IPS-15b (cell line): ENCODE measurements at regions not wholly inside any gene's neighbourhood (a gene's known extent, or its start where the extent isn't known, plus 50 kb on each side); places are given as distances from the start of the nearest gene placed in this dataset.
"Not testable (repeated sequence)": the region's sequence is repeated elsewhere in the genome, so short reads cannot be mapped to it uniquely, and the experiment has no call there.

ENCODE experiments used
- H3K27me3 ChIP-seq: one replicate; pipeline ENCODE4 v1.6.1; 2013; ENCODE audit warnings: low read length; ENCODE audit not compliant: control insufficient read depth, insufficient read depth
- H3K36me3 ChIP-seq: one replicate; pipeline ENCODE4 v1.6.1; 2013; ENCODE audit warnings: low read length; ENCODE audit not compliant: control insufficient read depth, insufficient read depth
- H3K4me1 ChIP-seq: one replicate; pipeline ENCODE4 v1.6.1; 2013; ENCODE audit warnings: mild to moderate bottlenecking, low read length; ENCODE audit not compliant: control insufficient read depth, insufficient read depth
- H3K4me3 ChIP-seq: one replicate; pipeline ENCODE4 v1.5.1; 2013; ENCODE audit warnings: low read depth, low read length
- H3K9ac ChIP-seq: one replicate; pipeline ENCODE4 v1.6.1; 2013; ENCODE audit warnings: low read depth, mild to moderate bottlenecking, low read length
- H3K9me3 ChIP-seq: one replicate; pipeline ENCODE4 v1.6.1; 2013; ENCODE audit warnings: mild to moderate bottlenecking, low read length; ENCODE audit not compliant: control insufficient read depth, insufficient read depth

- H3K9me3 ChIP-seq, H3K36me3 ChIP-seq, H3K4me3 ChIP-seq, H3K9ac ChIP-seq: not testable (repeated sequence)
- H3K4me1 ChIP-seq = peaks cover 20% of the 10 kb centered on the region
- peaks cover 20% of the 10 kb centered on the region for H3K27me3 ChIP-seq
Measured at GRCh38 chr22:26773054-26773453, 115.7 kb downstream of the MIAT start.

GRCh38 chr22:26775394-26775793, 118.0 kb downstream of the MIAT start:
- Histone ChIP-seq H3K9me3 (no peaks in the 10 kb centered on the region), H3K27me3 (peaks cover 28% of the 10 kb centered on the region), H3K4me3 (no peak overlapping the region), H3K36me3 (no peaks in the 10 kb centered on the region), H3K4me1 (peaks cover 31% of the 10 kb centered on the region), H3K9ac (no peak overlapping the region)

DNA sequence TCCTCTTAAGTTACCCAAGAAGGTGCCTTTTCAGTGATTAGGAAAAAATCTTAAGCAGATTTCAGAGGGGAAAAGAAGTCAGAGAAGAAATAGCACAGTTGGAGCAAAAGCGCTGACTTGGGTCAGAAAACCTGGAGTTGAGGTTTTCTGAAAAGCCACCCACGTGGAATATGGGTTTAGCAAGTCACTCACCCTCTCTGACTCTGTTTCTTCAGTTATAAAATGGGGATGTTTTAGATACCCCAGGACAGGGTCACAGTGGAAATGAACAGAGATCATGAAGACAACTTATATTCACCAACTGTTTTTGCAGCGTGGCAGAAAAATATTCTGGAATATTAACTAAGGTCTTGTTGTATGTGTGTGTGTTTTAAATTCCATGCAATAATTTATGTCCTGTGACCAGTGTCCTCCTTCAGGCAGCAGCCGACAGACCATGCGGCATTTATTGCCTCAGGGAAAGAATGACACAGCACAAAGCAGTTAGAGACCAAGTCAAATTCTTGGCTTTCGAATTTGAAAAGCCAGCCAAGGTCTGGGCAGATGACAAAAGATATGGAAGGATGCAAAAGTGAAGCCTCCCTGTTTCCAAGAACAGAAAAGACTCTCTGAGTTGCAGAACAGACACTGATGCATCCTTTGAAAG, 119.9 kb downstream of the MIAT start:
- H3K4me3 ChIP-seq = no peak overlapping the region
- no peaks in the 10 kb centered on the region for H3K36me3 ChIP-seq
- no peak overlapping the region for H3K9ac ChIP-seq
- peaks cover 28% of the 10 kb centered on the region for H3K27me3 ChIP-seq
- peaks cover 28% of the 10 kb centered on the region for H3K4me1 ChIP-seq
- H3K9me3 ChIP-seq = no peaks in the 10 kb centered on the region

GRCh38 chr22:26778372-26778771, 121.0 kb downstream of the MIAT start:
- H3K27me3 ChIP-seq = peaks cover 39% of the 10 kb centered on the region
- no peak overlapping the region for H3K9ac ChIP-seq
- H3K4me1 ChIP-seq = peaks cover 29% of the 10 kb centered on the region
- no peaks in the 10 kb centered on the region for H3K36me3 ChIP-seq
- H3K9me3 ChIP-seq = no peaks in the 10 kb centered on the region
- no peak overlapping the region for H3K4me3 ChIP-seq

- peaks cover 38% of the 10 kb centered on the region for H3K27me3 ChIP-seq
- H3K9ac ChIP-seq = no peak overlapping the region
- peaks cover 33% of the 10 kb centered on the region for H3K4me1 ChIP-seq
- no peak overlapping the region for H3K4me3 ChIP-seq
- no peaks in the 10 kb centered on the region for H3K9me3 ChIP-seq
- H3K36me3 ChIP-seq = no peaks in the 10 kb centered on the region
Measured at GRCh38 chr22:26779108-26779507, 121.7 kb downstream of the MIAT start.

DNA sequence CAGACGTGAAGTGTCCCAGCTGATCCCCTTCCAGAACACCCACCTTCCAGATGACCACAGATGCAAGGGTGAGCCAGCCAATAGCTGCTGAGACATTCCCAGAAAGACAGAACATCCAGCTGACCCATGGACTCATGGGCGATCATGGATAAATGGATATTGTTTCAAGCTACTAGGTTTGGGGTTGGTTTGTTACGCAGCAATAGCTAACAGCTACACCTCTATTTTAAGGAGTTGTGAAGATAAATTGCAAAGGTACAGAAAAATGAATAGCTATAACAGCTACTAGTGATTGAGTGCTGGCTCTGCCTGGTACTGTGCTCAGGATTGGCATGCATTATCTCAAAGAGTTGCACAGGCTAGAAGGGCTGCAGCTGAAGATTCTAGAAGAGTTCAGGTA, 122.5 kb downstream of the MIAT start:
- no peaks in the 10 kb centered on the region for H3K9me3 ChIP-seq

DNA sequence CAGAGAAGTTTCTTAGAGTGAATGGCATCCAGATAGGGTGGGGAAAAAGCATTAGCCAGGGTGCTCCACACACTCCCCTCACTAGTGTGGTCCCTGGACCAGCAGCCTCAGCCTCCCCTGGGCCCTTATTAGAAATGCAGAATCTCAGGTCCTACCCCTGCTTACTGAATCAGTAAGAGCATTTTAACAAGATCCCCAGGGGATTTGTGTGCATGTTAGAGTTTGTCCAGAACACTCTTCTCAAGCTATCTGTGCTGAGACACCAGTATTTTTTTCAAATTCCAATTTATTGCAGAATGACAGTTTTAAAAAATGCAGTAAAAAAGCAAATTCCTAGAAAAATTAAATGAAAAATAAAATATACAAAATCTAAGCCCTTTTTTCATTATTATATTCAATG, 123.1 kb downstream of the MIAT start:
- Histone ChIP-seq H3K4me3 (no peak overlapping the region), H3K4me1 (peaks cover 39% of the 10 kb centered on the region), H3K9me3 (no peaks in the 10 kb centered on the region), H3K9ac (no peak overlapping the region), H3K36me3 (no peaks in the 10 kb centered on the region), H3K27me3 (peaks cover 33% of the 10 kb centered on the region)

More for the DNA sequence above, 122.5 kb downstream of the MIAT start:
- Histone ChIP-seq H3K9ac (no peak overlapping the region), H3K27me3 (peaks cover 34% of the 10 kb centered on the region), H3K36me3 (no peaks in the 10 kb centered on the region), H3K4me1 (peaks cover 37% of the 10 kb centered on the region), H3K4me3 (no peak overlapping the region)

DNA sequence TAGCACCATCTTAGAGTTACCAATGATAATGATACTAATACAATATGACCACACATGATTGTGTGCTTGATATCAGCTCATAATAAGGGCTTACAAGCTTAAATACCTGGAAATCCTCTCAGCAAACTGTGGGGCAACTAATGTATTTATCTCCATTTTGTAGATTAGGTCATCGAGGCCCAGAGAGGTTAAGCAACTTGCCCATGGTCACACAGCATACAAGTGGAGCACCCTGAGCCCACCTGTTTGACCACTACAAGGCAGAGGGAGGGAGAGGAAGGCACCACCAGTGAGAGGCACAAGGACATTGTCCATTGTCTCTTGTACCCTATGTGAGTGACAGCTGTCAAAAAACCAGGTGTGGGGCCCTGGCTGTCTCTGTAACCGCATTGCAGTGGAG, 123.7 kb downstream of the MIAT start:
- no peaks in the 10 kb centered on the region for H3K36me3 ChIP-seq

GRCh38 chr22:26781596-26781995, 124.2 kb downstream of the MIAT start:
- Histone ChIP-seq H3K27me3 (peaks cover 25% of the 10 kb centered on the region), H3K9ac (no peak overlapping the region), H3K4me3 (no peak overlapping the region), H3K36me3 (no peaks in the 10 kb centered on the region), H3K9me3 (no peaks in the 10 kb centered on the region), H3K4me1 (peaks cover 36% of the 10 kb centered on the region)

More for the DNA sequence above, 123.7 kb downstream of the MIAT start:
- Histone ChIP-seq H3K9ac (no peak overlapping the region), H3K9me3 (no peaks in the 10 kb centered on the region), H3K4me3 (no peak overlapping the region), H3K27me3 (peaks cover 31% of the 10 kb centered on the region), H3K4me1 (peaks cover 36% of the 10 kb centered on the region)

GRCh38 chr22:26783885-26784284, 126.5 kb downstream of the MIAT start:
- H3K9me3 ChIP-seq = no peaks in the 10 kb centered on the region
- no peak overlapping the region for H3K9ac ChIP-seq
- peak overlapping the region; percentile 16 for H3K4me3 ChIP-seq
- H3K4me1 ChIP-seq = peaks cover 19% of the 10 kb centered on the region
- no peaks in the 10 kb centered on the region for H3K36me3 ChIP-seq
- H3K27me3 ChIP-seq = peaks cover 17% of the 10 kb centered on the region

DNA sequence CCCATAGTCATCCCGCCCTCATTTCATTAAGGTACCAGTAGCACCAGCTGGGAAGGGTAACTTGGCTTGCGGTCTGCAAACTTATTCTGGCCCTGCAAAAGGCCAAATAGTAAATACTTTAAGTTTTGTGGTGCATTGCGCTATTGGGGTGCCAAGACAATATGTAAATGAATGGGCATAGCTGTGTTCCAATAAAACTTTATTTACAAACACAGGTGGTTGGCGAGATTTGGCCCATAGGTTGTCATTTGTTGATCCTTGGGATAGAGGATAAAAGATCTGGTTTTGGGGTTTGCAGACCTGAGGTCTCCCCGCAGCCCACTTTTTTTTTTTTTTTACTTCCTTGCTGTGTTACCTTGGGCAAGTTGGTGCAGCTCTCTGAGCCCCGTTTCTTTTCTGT, 127.4 kb downstream of the MIAT start:
- no peaks in the 10 kb centered on the region for H3K9me3 ChIP-seq
- peaks cover 15% of the 10 kb centered on the region for H3K4me1 ChIP-seq
- H3K4me3 ChIP-seq = no peak overlapping the region
- H3K9ac ChIP-seq = no peak overlapping the region
- peaks cover 16% of the 10 kb centered on the region for H3K27me3 ChIP-seq
- H3K36me3 ChIP-seq = no peaks in the 10 kb centered on the region

- no peak overlapping the region for H3K9ac ChIP-seq
- H3K36me3 ChIP-seq = no peaks in the 10 kb centered on the region
- H3K4me3 ChIP-seq = no peak overlapping the region
- peaks cover 13% of the 10 kb centered on the region for H3K27me3 ChIP-seq
- H3K4me1 ChIP-seq = peaks cover 15% of the 10 kb centered on the region
- no peaks in the 10 kb centered on the region for H3K9me3 ChIP-seq
Measured at GRCh38 chr22:26785932-26786331, 128.5 kb downstream of the MIAT start.
